SKM-1 treated with dmso at 0.1 percent for 144 hours (cell line): ENCODE measurements at regions not wholly inside any gene's neighbourhood (a gene's known extent, or its start where the extent isn't known, plus 50 kb on each side); places are given as distances from the start of the nearest gene placed in this dataset.

Experiments used
- DNase-seq: peaks from one replicate; lab custom pipeline; 2025; ENCODE audit not compliant: unreplicated experiment; lab: John Stamatoyannopoulos, UW

GRCh38 chr3:14335774-14336748 lies 66.3 kb upstream of the SLC6A6 start:
- no peak for DNase-seq

GRCh38 chr3:14336749-14337598 lies 65.4 kb upstream of the SLC6A6 start:
- DNase-seq = no peak

- no peak for DNase-seq
These were observed 64.6 kb upstream of the SLC6A6 start for GRCh38 chr3:14337828-14338227.

DNA sequence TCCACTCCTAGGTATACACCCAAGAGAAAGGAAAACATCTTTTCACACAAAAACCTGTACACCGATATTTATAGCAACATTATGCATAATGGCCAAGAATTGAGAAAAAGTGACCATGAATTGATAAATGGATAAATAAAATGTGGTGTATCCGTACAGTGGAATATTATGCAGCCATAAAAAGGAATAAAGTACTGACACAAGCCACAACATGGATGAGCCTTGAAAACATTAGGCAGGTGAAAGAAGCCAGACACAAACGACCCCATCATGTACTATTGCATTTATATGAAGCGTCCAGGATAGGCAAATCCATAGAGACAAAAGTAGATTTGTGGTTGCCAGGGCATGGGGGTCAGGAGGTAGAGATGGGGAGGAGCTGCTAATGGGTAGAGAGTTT lies 64.2 kb upstream of the SLC6A6 start:
- no peak for DNase-seq

- no peak for DNase-seq
These were observed 63.4 kb upstream of the SLC6A6 start for GRCh38 chr3:14338898-14339458.

DNA sequence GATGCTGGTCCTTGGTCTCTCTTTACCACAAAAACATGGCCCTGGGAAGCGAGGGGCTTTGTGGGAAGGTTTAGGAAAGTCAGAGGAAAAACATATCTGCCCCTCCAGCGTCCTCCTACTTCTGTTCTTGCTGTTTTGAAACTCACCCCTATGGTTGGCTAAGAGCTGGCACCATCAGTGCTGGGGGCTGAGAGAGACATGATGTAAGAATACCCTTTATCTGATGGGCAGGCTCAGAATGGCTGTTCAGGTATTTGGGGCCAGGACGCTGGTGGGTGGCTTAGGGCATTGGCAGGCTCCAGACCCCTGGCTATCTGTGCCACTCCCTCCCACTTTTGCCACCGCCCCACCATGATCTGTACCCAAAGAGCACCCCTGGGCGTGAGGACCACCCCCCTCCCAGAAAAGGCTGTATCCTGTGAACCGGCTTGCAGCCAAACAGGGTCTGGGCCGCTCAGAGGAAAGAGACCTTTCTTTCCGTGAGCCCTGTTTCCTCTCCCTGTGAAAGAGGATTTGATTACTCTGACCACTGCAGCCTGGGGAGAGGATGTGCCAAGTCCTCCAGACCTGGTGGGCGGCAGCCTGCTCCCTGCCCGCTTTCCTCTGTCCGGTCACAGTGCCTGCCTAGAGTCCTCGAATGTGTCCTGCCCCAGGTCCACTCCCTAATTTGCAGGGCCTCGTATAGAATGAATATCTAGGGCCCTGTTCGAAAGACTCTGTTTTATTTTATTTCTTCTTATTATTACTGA lies 61.3 kb upstream of the SLC6A6 start:
- no peak for DNase-seq

GRCh38 chr3:14343338-14344112 lies 58.9 kb upstream of the SLC6A6 start:
- DNase-seq = no peak

DNA sequence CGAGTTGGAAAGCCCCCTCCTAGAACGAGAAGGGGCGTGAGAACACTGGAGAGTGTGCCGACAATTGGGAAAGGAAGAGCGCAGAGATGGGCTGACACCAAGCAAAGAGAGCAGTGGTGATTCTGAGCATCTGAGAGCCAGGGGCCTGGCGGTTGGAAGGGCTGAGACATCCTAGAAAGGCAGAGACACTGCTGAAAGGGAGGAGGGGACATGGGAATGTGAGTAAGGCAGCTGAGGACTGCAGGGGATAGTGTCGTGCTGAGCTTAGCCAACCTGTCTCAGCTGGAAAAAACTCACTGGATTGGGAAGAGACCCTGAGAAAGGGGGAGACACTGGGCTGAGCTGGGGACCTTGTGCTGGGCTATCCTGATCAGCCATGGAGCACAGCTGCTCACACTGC lies 58.1 kb upstream of the SLC6A6 start:
- no peak for DNase-seq

DNA sequence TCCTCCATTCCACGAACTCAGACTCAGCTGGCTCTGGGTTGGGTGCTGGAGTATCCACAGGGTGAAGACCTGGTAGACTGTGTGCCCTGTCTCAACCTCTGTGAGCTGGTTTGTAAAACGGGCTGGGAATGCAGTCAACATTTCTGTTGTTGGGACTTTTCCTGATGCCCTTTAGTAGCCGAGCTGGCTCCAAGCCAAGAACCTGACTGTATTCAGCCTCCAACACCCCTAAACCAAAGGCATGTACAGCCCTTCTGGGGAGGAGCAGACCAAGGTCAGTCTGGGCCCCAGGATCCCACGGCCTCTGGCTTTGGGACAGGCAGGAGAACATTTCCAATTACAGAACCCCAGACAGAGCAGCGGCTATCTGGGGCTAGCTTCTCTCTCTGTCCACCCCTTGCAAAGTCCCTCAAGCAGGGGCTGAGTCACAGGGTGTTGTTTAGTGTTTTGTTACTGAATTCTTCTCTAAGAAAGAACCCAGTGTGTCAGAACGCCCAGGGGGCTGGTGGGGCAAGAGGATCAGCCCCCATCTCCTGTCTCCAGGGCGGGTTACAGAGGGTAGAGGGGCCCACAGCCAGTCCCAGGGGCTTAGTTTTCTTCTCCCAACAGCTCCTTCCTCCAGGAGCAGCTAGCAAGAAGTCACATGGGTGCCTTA lies 56.8 kb upstream of the SLC6A6 start:
- no peak for DNase-seq

DNA sequence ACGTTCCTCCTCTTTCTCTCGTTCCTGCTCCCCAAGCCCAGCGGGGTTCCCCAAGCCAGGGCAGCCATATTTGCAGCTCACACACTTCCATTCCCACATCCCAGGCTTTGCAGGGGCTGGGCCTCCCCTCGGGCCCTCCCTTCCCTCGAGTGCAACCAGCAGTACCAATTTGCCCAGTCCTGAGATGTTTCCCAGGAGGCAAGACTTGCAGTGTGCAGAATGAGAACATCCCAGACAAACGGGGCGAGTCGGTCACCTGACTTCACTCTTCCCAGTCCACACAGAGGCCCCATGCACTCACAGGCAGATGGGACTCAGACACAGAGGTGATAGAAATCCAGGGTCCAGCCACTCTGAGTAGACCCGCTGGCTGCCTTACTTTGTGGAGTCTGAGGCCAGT lies 56.2 kb upstream of the SLC6A6 start:
- no peak for DNase-seq

DNA sequence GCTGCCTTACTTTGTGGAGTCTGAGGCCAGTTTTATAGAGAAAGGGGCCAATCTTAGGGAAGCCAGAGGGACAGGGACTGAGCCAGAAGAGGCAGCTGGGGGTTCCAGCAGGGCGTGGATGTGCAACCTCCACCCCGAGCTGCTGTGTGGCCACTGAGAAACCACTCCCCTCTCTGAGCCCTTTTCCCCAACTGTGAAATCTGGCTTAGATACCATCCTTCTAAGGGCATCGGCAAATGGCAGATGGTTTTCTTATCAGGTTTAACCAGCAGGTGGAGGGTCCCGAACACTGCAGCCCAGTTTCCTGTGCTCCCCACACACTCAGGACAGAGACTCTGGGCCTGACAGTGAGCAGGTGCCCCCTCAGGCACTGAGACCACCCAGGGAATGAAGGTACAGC lies 55.8 kb upstream of the SLC6A6 start:
- DNase-seq = no peak

GRCh38 chr3:14347110-14347509 lies 55.3 kb upstream of the SLC6A6 start:
- DNase-seq = no peak

GRCh38 chr3:14351617-14352001 lies 50.8 kb upstream of the SLC6A6 start:
- no peak for DNase-seq

GRCh38 chr3:14352002-14352627 lies 50.3 kb upstream of the SLC6A6 start:
- DNase-seq = no peak
